Body of pancreas (tissue), 4 donors: ENCODE measurements at regions not wholly inside any gene's neighbourhood (a gene's known extent, or its start where the extent isn't known, plus 50 kb on each side); places are given as distances from the start of the nearest gene placed in this dataset.

Experiments
- ATAC-seq: fragments of 150-250 bp; one replicate; pipeline ENCODE4 v1.9.1; 2016
- DNase-seq, 4 donors: peaks; one replicate each; pipeline ENCODE4 v3.0.0-alpha.2; 2019
- H3K27ac ChIP-seq, 4 donors: fragments of 200-600 bp; sonication (generic); 1 replicate in 3 of 4; 2 replicates in 1 of 4; pipeline versions ENCODE4 v1.5.1 to v1.6.1; 2016 to 2019; ENCODE audit warnings: mild to moderate bottlenecking in 1 of 4, mixed read lengths in 1 of 4, moderate library complexity in 1 of 4
- H3K27me3 ChIP-seq, 2 donors: fragments of 200-600 bp; sonication (generic); one replicate each; pipeline ENCODE4 v1.6.0; 2016; ENCODE audit warnings: mild to moderate bottlenecking in 1 of 2
- H3K36me3 ChIP-seq, 2 donors: fragments of 200-600 bp; sonication (generic); replicated peaks in 1 of 2; 2 replicates each; pipeline ENCODE4 v1.5.1; 2016; ENCODE audit warnings: low read depth in 2 of 2; ENCODE audit not compliant: insufficient read depth in 1 of 2
- H3K4me1 ChIP-seq: fragments of 200-600 bp; sonication (generic); one replicate; pipeline ENCODE4 v1.6.0; 2016
- H3K4me3 ChIP-seq, 2 donors: fragments of 200-600 bp; sonication (generic); 1 replicate in 1 of 2; 2 replicates in 1 of 2; pipeline ENCODE4 v1.5.1; 2016 to 2019
- H3K9me3 ChIP-seq, 3 donors: fragments of 200-600 bp; sonication (generic); 1 replicate in 2 of 3; 2 replicates in 1 of 3; pipeline ENCODE4 v1.5.1; 2016
- POLR2A ChIP-seq, 3 donors: fragments of 450-650 bp; IDR thresholded peaks; one replicate each; pipeline ENCODE4 v1.6.1; 2016; ENCODE audit warnings: antibody characterized with exemption in 3 of 3, mild to moderate bottlenecking in 2 of 3
- WGBS, 2 donors: methylation state at CpG; one replicate each; pipeline ENCODE4 v1.1.5; 2017; 5-methylcytosine and 5-hydroxymethylcytosine counted together
- intact Hi-C: fragments of 100-400 bp; cut with DNase I; formaldehyde crosslinking; loops from one replicate; pipeline ENCODE4 v1.15.1; 2023
- TF ChIP-seq, protein P1 (sequence below), 7 experiments: fragments of 450-650 bp in 4 of 7; fragments of 200-600 bp in 3 of 7; sonication (generic) in 3 of 7; IDR thresholded peaks; one replicate each; pipeline ENCODE4 v1.5.1; 2016 to 2019; ENCODE audit warnings: antibody characterized with exemption in 7 of 7

DNA sequence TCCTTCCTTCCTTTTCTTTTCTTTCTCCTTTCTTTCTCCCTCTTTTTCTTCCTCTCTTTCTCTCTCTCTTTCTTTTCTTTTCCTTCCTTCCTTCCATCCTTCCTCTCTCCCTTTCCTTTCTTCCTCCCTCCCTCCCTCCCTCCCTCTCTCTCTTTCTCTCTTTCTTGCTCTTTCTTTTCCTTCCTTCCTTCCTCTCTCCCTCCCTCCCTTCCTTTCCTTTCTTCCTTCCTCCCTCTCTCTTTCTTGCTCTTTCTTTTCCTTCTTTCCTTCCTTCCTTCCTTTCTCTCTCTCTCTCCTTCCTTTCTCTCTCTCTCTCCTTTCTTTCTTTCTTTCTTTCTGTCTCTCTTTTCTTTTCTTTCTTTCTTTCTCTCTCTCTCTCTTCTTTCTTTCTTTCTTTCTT lies 207.6 kb downstream of the ATP23 start:
- Histone ChIP-seq H3K4me3 (no peak overlapping the region), H3K27ac (no peak overlapping the region), H3K27me3 (no peaks in the 10 kb centered on the region), H3K36me3 (no peaks in the 10 kb centered on the region), H3K9me3 (no peaks in the 10 kb centered on the region), H3K4me1 (no peaks in the 10 kb centered on the region)
- DNase-seq (no peak), ATAC-seq (no peak)
- TF ChIP-seq, protein P1, sequence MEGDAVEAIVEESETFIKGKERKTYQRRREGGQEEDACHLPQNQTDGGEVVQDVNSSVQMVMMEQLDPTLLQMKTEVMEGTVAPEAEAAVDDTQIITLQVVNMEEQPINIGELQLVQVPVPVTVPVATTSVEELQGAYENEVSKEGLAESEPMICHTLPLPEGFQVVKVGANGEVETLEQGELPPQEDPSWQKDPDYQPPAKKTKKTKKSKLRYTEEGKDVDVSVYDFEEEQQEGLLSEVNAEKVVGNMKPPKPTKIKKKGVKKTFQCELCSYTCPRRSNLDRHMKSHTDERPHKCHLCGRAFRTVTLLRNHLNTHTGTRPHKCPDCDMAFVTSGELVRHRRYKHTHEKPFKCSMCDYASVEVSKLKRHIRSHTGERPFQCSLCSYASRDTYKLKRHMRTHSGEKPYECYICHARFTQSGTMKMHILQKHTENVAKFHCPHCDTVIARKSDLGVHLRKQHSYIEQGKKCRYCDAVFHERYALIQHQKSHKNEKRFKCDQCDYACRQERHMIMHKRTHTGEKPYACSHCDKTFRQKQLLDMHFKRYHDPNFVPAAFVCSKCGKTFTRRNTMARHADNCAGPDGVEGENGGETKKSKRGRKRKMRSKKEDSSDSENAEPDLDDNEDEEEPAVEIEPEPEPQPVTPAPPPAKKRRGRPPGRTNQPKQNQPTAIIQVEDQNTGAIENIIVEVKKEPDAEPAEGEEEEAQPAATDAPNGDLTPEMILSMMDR (IDR thresholded peaks at IDR 0.05) = no peak
- no peak for TF ChIP-seq POLR2A (IDR thresholded peaks at IDR 0.05)
- intact Hi-C loops = no loop called here

DNA sequence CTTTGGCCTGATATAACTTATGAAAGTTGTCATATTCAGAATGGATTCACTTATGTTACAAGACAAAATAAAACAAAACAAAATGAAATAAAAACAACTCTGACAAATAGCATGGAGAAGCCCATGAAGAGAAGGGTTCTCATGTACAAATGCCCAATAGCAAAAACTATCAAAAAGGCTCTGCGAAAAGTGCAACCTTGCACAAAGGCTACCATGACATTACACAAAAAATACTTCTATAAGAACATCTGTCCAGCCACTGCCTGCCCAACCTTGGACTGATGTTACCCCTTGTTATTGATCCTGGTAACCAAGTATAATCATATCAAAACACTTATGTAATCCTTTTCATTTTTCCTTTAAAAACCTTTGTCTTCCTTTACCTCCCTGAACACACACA lies 213.0 kb downstream of the ATP23 start:
- WGBS, 2 donors = 90 to 91% methylated on average over 1 of the region's 1 CpG
- intact Hi-C loops = no loop called here
- ATAC-seq (no peak), DNase-seq (no peak)
- no peaks in the 10 kb centered on the region for H3K36me3 ChIP-seq
- H3K27me3 ChIP-seq = no peaks in the 10 kb centered on the region
- no peak for TF ChIP-seq POLR2A (IDR thresholded peaks at IDR 0.05)
- TF ChIP-seq, protein P1 (IDR thresholded peaks at IDR 0.05) = no peak
- H3K27ac ChIP-seq = no peak overlapping the region
- H3K9me3 ChIP-seq = no peaks in the 10 kb centered on the region
- H3K4me1 ChIP-seq = no peaks in the 10 kb centered on the region
- no peak overlapping the region for H3K4me3 ChIP-seq

DNA sequence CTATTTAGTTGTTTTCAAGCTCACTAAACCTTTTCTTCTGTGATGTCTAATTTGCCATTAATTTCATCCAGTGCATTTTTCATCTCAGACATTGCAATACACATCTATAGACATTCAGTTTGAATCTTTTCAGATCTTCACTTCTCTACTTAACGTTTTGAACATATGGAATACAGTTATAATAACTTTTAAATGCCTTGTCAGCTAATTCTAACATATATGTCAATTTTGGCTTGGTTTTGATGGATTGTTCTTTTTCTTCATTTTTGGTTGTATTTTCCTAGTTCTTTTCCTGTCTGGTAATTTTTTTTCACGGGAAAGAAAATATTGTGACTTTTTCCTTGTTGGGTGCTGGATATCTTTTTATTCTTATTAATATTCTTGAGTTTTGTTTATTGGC lies 215.3 kb downstream of the ATP23 start:
- no peak for DNase-seq
- Histone ChIP-seq H3K27me3 (no peaks in the 10 kb centered on the region), H3K36me3 (no peaks in the 10 kb centered on the region), H3K9me3 (no peaks in the 10 kb centered on the region), H3K4me1 (no peaks in the 10 kb centered on the region), H3K4me3 (no peak overlapping the region), H3K27ac (no peak overlapping the region)
- TF ChIP-seq, protein P1 (IDR thresholded peaks at IDR 0.05) = no peak
- no peak for TF ChIP-seq POLR2A (IDR thresholded peaks at IDR 0.05)
- no peak for ATAC-seq
- WGBS, 2 donors = 73 to 81% methylated on average over 2 of the region's 2 CpGs
- intact Hi-C loops = no loop called here

DNA sequence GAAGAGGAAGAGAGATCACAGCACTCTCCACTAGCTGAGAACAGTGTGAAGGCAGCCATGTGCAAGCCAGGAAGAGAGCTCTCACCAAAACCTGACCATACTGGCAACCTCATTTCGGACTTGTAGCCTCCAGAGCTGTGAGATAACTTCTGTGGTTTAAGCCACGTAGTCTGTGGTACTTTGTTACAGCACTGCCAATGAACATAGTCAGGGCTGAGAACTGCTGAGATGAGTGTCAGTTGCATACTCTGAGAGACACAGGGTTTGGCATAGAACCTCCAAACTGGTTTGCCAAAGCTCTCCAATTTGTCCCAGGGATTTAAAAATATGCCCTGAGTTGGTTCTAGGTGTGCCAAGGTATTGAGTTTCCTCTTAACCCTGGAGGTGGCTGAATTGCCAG lies 218.6 kb downstream of the ATP23 start:
- no peak for DNase-seq
- H3K9me3 ChIP-seq = no peaks in the 10 kb centered on the region
- intact Hi-C loops = no loop called here
- H3K4me1 ChIP-seq = no peaks in the 10 kb centered on the region
- H3K4me3 ChIP-seq = no peak overlapping the region
- H3K36me3 ChIP-seq = no peaks in the 10 kb centered on the region
- ATAC-seq = no peak
- WGBS, 2 donors = 38 to 77% methylated on average over 1 to 2 of the region's 2 CpGs
- H3K27ac ChIP-seq = no peak overlapping the region
- no peaks in the 10 kb centered on the region for H3K27me3 ChIP-seq
- TF ChIP-seq POLR2A (IDR thresholded peaks at IDR 0.05) = no peak
- TF ChIP-seq, protein P1 (IDR thresholded peaks at IDR 0.05) = no peak

DNA sequence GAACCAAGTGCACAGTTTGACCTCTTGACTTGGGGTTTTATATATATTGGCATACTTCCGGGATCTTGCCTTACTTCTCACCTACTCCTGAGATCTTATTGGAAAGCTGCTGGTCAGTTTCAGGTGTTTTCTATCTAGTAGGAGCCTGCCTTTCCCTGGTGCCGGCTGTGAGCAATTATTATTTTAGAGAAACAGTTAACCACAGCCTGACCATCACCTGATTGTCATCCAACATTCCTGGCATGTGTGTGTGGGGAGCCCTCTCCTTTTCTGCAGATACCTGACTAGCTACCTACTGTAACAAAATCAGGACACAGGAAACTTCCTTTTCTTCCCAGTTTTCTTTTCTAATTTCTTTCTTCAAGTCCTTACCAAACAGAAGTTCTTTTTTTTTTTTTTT lies 220.4 kb downstream of the ATP23 start:
- no peaks in the 10 kb centered on the region for H3K9me3 ChIP-seq
- ATAC-seq = no peak
- H3K36me3 ChIP-seq = no peaks in the 10 kb centered on the region
- intact Hi-C loops = no loop called here
- no peaks in the 10 kb centered on the region for H3K27me3 ChIP-seq
- H3K4me1 ChIP-seq = no peaks in the 10 kb centered on the region
- no peak overlapping the region for H3K4me3 ChIP-seq
- 75 to 79% methylated on average over 2 of the region's 2 CpGs for WGBS, 2 donors
- TF ChIP-seq, protein P1 (IDR thresholded peaks at IDR 0.05) = no peak
- no peak for TF ChIP-seq POLR2A (IDR thresholded peaks at IDR 0.05)
- H3K27ac ChIP-seq = no peak overlapping the region
- no peak for DNase-seq
